H1 (cell line): ENCODE measurements at regions not wholly inside any gene's neighbourhood (a gene's known extent, or its start where the extent isn't known, plus 50 kb on each side); places are given as distances from the start of the nearest gene placed in this dataset.

Source experiments
- CTCF ChIA-PET: fragments of 300-600 bp; sonication (Branson Sonifier 250); formaldehyde crosslinking; loops from one replicate; lab custom pipeline; 2021; ENCODE audit not compliant: partially characterized antibody; lab: Charles Lee
- POLR2A ChIA-PET: fragments of 300-600 bp; sonication (Branson Sonifier 250); formaldehyde crosslinking; loops from one replicate; lab custom pipeline; 2021; ENCODE audit warnings: inconsistent platforms; ENCODE audit not compliant: partially characterized antibody; lab: Charles Lee
- DNase-seq, 2 experiments: peaks; one replicate each; pipeline versions ENCODE4 v3.0.0 to v3.0.0-alpha.2; 2010 to 2022; ENCODE audit warnings: low spot score in 2 of 2, low read depth in 1 of 2, mixed read lengths in 1 of 2
- FAIRE-seq: peaks from 2 replicates; lab custom pipeline; 2011; peaks lifted over from hg19 to GRCh38; lab: Jason Lieb, UNC
- H2AFZ ChIP-seq: 2 replicates; pipeline ENCODE4 v1.8.1; 2012; ENCODE audit warnings: low read length, inconsistent platforms
- H2AK5ac ChIP-seq: 2 replicates; pipeline ENCODE4 v1.6.1; 2013; ENCODE audit warnings: low read depth, low read length
- H2BK120ac ChIP-seq: replicated peaks from 2 replicates; pipeline ENCODE3; 2013; ENCODE audit warnings: low read depth, low read length, inconsistent platforms
- H2BK12ac ChIP-seq: 2 replicates; pipeline ENCODE4 v1.6.1; 2013; ENCODE audit warnings: low read depth, low read length
- H2BK15ac ChIP-seq: 2 replicates; pipeline ENCODE4 v1.6.1; 2013; ENCODE audit warnings: low read length
- H2BK20ac ChIP-seq: 2 replicates; pipeline ENCODE4 v1.6.1; 2013; ENCODE audit warnings: low read length
- H2BK5ac ChIP-seq: 2 replicates; pipeline ENCODE4 v1.6.1; 2013; ENCODE audit warnings: low read depth, low read length
- H3K14ac ChIP-seq: 2 replicates; pipeline ENCODE4 v1.6.1; 2013; ENCODE audit warnings: inconsistent platforms; ENCODE audit not compliant: insufficient read length
- H3K18ac ChIP-seq: 2 replicates; pipeline ENCODE4 v1.6.1; 2013; ENCODE audit warnings: low read length; ENCODE audit errors: extremely low read depth
- H3K23ac ChIP-seq: 2 replicates; pipeline ENCODE4 v1.6.1; 2013; ENCODE audit warnings: inconsistent platforms; ENCODE audit not compliant: insufficient read length
- H3K23me2 ChIP-seq: 2 replicates; pipeline ENCODE4 v1.6.1; 2013; ENCODE audit warnings: low read depth, low read length
- H3K27ac ChIP-seq: 2 replicates; pipeline ENCODE4 v1.6.1; 2011; ENCODE audit warnings: low read depth, low read length, inconsistent platforms
- H3K27me3 ChIP-seq, 4 experiments: replicated peaks in 1 of 4; 1 replicate in 1 of 4; 2 replicates in 3 of 4; pipeline versions ENCODE4 v1.6.1 to v1.8.1; 2011 to 2013; ENCODE audit warnings: low read length in 3 of 4, mild to moderate bottlenecking in 3 of 4, inconsistent platforms in 2 of 4, mixed read lengths in 2 of 4, moderate library complexity in 1 of 4; ENCODE audit not compliant: control insufficient read depth in 3 of 4, insufficient read depth in 3 of 4; ENCODE audit errors: extremely low read depth in 1 of 4
- H3K36me3 ChIP-seq, 4 experiments: 2 replicates each; pipeline versions ENCODE4 v1.6.1 to v1.8.1; 2011 to 2013; ENCODE audit warnings: mild to moderate bottlenecking in 4 of 4, low read length in 3 of 4, moderate library complexity in 2 of 4, control low read depth in 1 of 4, inconsistent platforms in 1 of 4; ENCODE audit not compliant: insufficient read depth in 4 of 4, control insufficient read depth in 2 of 4
- H3K4ac ChIP-seq: replicated peaks from 2 replicates; pipeline ENCODE3; 2013; ENCODE audit warnings: low read length, low read depth, mixed read lengths, inconsistent platforms; ENCODE audit not compliant: insufficient read length
- H3K4me1 ChIP-seq, 4 experiments: replicated peaks in 1 of 4; 1 replicate in 1 of 4; 2 replicates in 3 of 4; pipeline versions ENCODE4 v1.6.1 to v1.8.1; 2011 to 2013; ENCODE audit warnings: low read length in 3 of 4, inconsistent platforms in 2 of 4, mixed read lengths in 1 of 4; ENCODE audit not compliant: insufficient read depth in 4 of 4, control insufficient read depth in 3 of 4
- H3K4me2 ChIP-seq, 2 experiments: 2 replicates each; pipeline versions ENCODE4 v1.6.1 to v1.8.1; 2011 to 2013; ENCODE audit warnings: low read depth in 2 of 2, low read length in 2 of 2, control low read depth in 1 of 2, inconsistent platforms in 1 of 2, mild to moderate bottlenecking in 1 of 2; ENCODE audit not compliant: insufficient read depth in 1 of 2
- H3K4me3 ChIP-seq, 4 experiments: fragments of 200-600, 300-600 bp in 1 of 4; sonication (generic), shearing (Covaris generic), sonication (Bioruptor Twin) in 1 of 4; 2 replicates each; pipeline versions ENCODE4 v1.5.1 to v1.8.1; 2011 to 2016; ENCODE audit warnings: low read length in 4 of 4, low read depth in 3 of 4, control low read depth in 2 of 4, inconsistent platforms in 2 of 4, mild to moderate bottlenecking in 2 of 4, mixed read lengths in 1 of 4, moderate library complexity in 1 of 4; ENCODE audit not compliant: insufficient read depth in 2 of 4; ENCODE audit errors: extremely low read depth in 1 of 4
- H3K56ac ChIP-seq: replicated peaks from 2 replicates; pipeline ENCODE3; 2013; ENCODE audit warnings: low read depth, mild to moderate bottlenecking, mixed read lengths, low read length, inconsistent platforms; ENCODE audit not compliant: insufficient read length
- H3K79me1 ChIP-seq: 2 replicates; pipeline ENCODE4 v1.6.1; 2013; ENCODE audit warnings: low read depth, low read length, control low read depth
- H3K79me2 ChIP-seq, 2 experiments: 2 replicates each; pipeline versions ENCODE4 v1.6.1 to v1.8.1; 2012 to 2013; ENCODE audit warnings: low read length in 2 of 2, mild to moderate bottlenecking in 2 of 2, inconsistent platforms in 1 of 2; ENCODE audit not compliant: insufficient read depth in 2 of 2, control insufficient read depth in 1 of 2
- H3K9ac ChIP-seq, 4 experiments: replicated peaks in 1 of 4; 1 replicate in 1 of 4; 2 replicates in 3 of 4; pipeline versions ENCODE4 v1.6.1 to v1.8.1; 2011 to 2013; ENCODE audit warnings: low read depth in 3 of 4, low read length in 3 of 4, control low read depth in 2 of 4, mild to moderate bottlenecking in 2 of 4, moderate library complexity in 2 of 4, inconsistent platforms in 1 of 4; ENCODE audit errors: extremely low read depth in 1 of 4
- H3K9me3 ChIP-seq, 2 experiments: 2 replicates each; pipeline versions ENCODE4 v1.6.1 to v1.8.1; 2012 to 2013; ENCODE audit warnings: mild to moderate bottlenecking in 2 of 2, moderate library complexity in 2 of 2, control low read depth in 1 of 2, inconsistent platforms in 1 of 2, low read depth in 1 of 2, low read length in 1 of 2, mixed read lengths in 1 of 2; ENCODE audit not compliant: insufficient read depth in 2 of 2
- H4K20me1 ChIP-seq, 2 experiments: replicated peaks in 1 of 2; 2 replicates each; pipeline versions ENCODE3 to v1.8.1; 2011 to 2013; ENCODE audit warnings: inconsistent platforms in 2 of 2, low read length in 2 of 2, mild to moderate bottlenecking in 1 of 2; ENCODE audit not compliant: insufficient read depth in 2 of 2, control insufficient read depth in 1 of 2
- H4K5ac ChIP-seq: 2 replicates; pipeline ENCODE4 v1.6.1; 2013; ENCODE audit warnings: low read length, low read depth, mixed read lengths, inconsistent platforms; ENCODE audit not compliant: insufficient read length
- H4K8ac ChIP-seq: 2 replicates; pipeline ENCODE4 v1.8.0; 2013; ENCODE audit warnings: mild to moderate bottlenecking, moderate library complexity, low read length, inconsistent platforms; ENCODE audit not compliant: insufficient read depth; ENCODE audit errors: extremely low read depth
- H4K91ac ChIP-seq: replicated peaks from 2 replicates; pipeline ENCODE3; 2013; ENCODE audit warnings: low read length, mixed read lengths, inconsistent platforms; ENCODE audit not compliant: insufficient read length
- CBX5 ChIP-seq: fragments of 300-800, 300-1000 bp; sonication (generic); IDR thresholded peaks from 2 replicates; pipeline ENCODE4 v1.7.1; 2016; ENCODE audit warnings: antibody characterized with exemption, low read length, low read depth
- CHD2 ChIP-seq: IDR thresholded peaks from 2 replicates; pipeline ENCODE4 v1.6.1; 2012; ENCODE audit warnings: low read length, improper control_type of control experiment
- HDAC6 ChIP-seq: IDR thresholded peaks from one replicate; pipeline ENCODE4 v1.7.1; 2012; ENCODE audit warnings: low read depth, mild to moderate bottlenecking, inconsistent platforms, low read length, moderate library complexity
- KDM4A ChIP-seq: IDR thresholded peaks from one replicate; pipeline ENCODE4 v1.7.1; 2012; ENCODE audit warnings: low read depth, mild to moderate bottlenecking, moderate library complexity, low read length, inconsistent platforms; ENCODE audit not compliant: severe bottlenecking
- SIRT6 ChIP-seq: IDR thresholded peaks from one replicate; pipeline ENCODE4 v1.7.1; 2012; ENCODE audit warnings: low read length, inconsistent platforms
- TAF1 ChIP-seq: IDR thresholded peaks from 2 replicates; pipeline ENCODE4 v1.6.1; 2011; ENCODE audit warnings: mild to moderate bottlenecking, low read depth, low read length
- TBP ChIP-seq: IDR thresholded peaks from 2 replicates; pipeline ENCODE4 v1.6.1; 2011; ENCODE audit warnings: low read depth, low read length, improper control_type of control experiment
- TEAD4 ChIP-seq: IDR thresholded peaks from 2 replicates; pipeline ENCODE4 v1.6.1; 2012; ENCODE audit warnings: low read depth, low read length, inconsistent platforms, mixed read lengths
- WGBS, 2 experiments: shearing (Covaris generic) in 1 of 2; methylation state at CpG; one replicate each; pipeline versions ENCODE4 v1.1.6 to v1.1.7; 2013 to 2015; ENCODE audit warnings: low lambda C conversion rate in 2 of 2, mixed read lengths in 2 of 2, inconsistent platforms in 1 of 2, low coverage in 1 of 2, missing lambda C conversion rate in 1 of 2; ENCODE audit not compliant: insufficient replicate concordance in 2 of 2, insufficient coverage in 1 of 2, insufficient read length in 1 of 2; ENCODE audit errors: extremely low coverage in 1 of 2, missing lambda C conversion rate in 1 of 2; 5-methylcytosine and 5-hydroxymethylcytosine counted together
- TF ChIP-seq, protein P1 (sequence below): IDR thresholded peaks from 2 replicates; pipeline ENCODE4 v1.6.1; 2012; ENCODE audit warnings: low read length, inconsistent platforms
- TF ChIP-seq, protein P2 (sequence below): IDR thresholded peaks from 2 replicates; pipeline ENCODE4 v1.6.1; 2011; ENCODE audit warnings: low read length, improper control_type of control experiment

DNA sequence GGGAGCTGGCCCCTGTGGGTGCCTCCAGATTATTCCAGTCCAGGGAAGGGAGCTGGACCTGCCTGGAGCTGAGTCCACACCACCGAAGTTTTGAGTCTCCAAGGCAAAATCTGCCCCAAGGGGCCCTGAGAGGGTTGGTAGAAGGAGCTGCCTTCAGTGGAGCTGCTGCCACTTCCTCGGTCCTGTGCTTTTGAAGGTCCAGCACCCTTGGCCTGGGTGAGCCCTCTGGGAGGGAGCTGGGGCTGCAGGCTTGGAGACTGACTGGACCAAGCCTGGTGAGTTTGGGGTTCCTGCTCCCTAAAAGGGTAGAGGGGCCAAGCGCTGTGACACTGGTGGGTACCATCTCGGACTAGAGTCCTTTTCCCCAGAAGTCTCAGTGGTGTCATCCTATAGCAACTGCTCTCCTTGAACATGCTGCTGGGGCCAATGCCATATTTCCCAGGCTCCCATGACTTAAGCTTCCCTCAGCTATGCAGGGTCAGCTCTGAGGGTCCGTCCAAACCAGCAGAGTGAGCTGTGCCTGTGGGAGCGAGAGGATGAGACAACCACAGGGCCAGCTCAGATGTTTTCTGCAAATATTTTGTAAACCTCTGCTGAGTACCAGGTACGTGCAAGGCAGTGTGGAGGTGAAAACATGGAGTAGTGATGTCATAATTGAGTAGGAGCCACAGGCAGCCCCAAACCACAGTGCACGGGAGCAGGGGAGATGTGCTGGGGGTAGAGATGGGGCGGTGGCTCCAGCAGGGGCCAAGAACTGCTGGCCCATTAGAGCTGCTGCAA lies 96.0 kb downstream of the ABHD5 start:
- POLR2A ChIA-PET: no interaction called here
- H3K9me3 ChIP-seq: no peaks in the 10 kb centered on the region
- no peak overlapping the region for H3K23ac ChIP-seq
- H3K36me3 ChIP-seq: no peaks in the 10 kb centered on the region
- no peak overlapping the region for H3K4me2 ChIP-seq
- H3K9ac ChIP-seq: no peak overlapping the region
- H2AFZ ChIP-seq: no peak overlapping the region
- H3K14ac ChIP-seq: no peak overlapping the region
- no peaks in the 10 kb centered on the region for H3K79me2 ChIP-seq
- H4K5ac ChIP-seq: no peak overlapping the region
- H3K27me3 ChIP-seq: peaks cover 0 to 4% (median 0%) of the 10 kb centered on the region in 4 experiments; a peak in 1 of 7 replicates
- no peaks in the 10 kb centered on the region for H4K20me1 ChIP-seq
- H2BK5ac ChIP-seq: no peak overlapping the region
- H4K8ac ChIP-seq: no peak overlapping the region
- no peaks in the 10 kb centered on the region for H3K4me1 ChIP-seq
- CTCF ChIA-PET: interaction anchor here (0.9 to 2.0 kb wide), 3 partner anchors 11 to 68 kb away, joined by 3 to 6 read pairs (median 4); no protein-coding TSS in a partner anchor
- H3K56ac ChIP-seq: no peak overlapping the region
- H2BK12ac ChIP-seq: no peak overlapping the region
- no peak overlapping the region for H3K4ac ChIP-seq
- WGBS, 2 experiments: 94% methylated on average over 9 of the region's 9 CpGs; no CpG with 5 or more reads in 1 of the 2 experiments
- H3K4me3 ChIP-seq: no peak overlapping the region
- no peak overlapping the region for H2BK15ac ChIP-seq
- H3K79me1 ChIP-seq: no peaks in the 10 kb centered on the region
- DNase-seq: no peak
- no peak overlapping the region for H2BK120ac ChIP-seq
- no peak overlapping the region for H2BK20ac ChIP-seq
- H3K23me2 ChIP-seq: no peaks in the 10 kb centered on the region
- no peak overlapping the region for H3K27ac ChIP-seq
- H3K18ac ChIP-seq: no peak overlapping the region; the same call in 1 of the 2 replicates
- H2AK5ac ChIP-seq: no peak overlapping the region
- H4K91ac ChIP-seq: no peak overlapping the region
- FAIRE-seq: no peak
- TF ChIP-seq, protein P1, sequence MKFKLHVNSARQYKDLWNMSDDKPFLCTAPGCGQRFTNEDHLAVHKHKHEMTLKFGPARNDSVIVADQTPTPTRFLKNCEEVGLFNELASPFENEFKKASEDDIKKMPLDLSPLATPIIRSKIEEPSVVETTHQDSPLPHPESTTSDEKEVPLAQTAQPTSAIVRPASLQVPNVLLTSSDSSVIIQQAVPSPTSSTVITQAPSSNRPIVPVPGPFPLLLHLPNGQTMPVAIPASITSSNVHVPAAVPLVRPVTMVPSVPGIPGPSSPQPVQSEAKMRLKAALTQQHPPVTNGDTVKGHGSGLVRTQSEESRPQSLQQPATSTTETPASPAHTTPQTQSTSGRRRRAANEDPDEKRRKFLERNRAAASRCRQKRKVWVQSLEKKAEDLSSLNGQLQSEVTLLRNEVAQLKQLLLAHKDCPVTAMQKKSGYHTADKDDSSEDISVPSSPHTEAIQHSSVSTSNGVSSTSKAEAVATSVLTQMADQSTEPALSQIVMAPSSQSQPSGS: no peak
- TF ChIP-seq SIRT6 (no peak), HDAC6 (no peak), TAF1 (no peak), KDM4A (no peak), CHD2 (no peak), TBP (no peak), TEAD4 (no peak), CBX5 (no peak)
- TF ChIP-seq, protein P2, sequence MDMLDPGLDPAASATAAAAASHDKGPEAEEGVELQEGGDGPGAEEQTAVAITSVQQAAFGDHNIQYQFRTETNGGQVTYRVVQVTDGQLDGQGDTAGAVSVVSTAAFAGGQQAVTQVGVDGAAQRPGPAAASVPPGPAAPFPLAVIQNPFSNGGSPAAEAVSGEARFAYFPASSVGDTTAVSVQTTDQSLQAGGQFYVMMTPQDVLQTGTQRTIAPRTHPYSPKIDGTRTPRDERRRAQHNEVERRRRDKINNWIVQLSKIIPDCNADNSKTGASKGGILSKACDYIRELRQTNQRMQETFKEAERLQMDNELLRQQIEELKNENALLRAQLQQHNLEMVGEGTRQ: no peak
